DOHH2 (cell line): ENCODE measurements at regions not wholly inside any gene's neighbourhood (a gene's known extent, or its start where the extent isn't known, plus 50 kb on each side); places are given as distances from the start of the nearest gene placed in this dataset.

Experiments
- EZH2phosphoT487 ChIP-seq: fragments of 200-600 bp; sonication (generic); IDR thresholded peaks from 2 replicates; pipeline ENCODE4 v1.6.1; 2017; ENCODE audit warnings: borderline replicate concordance, mild to moderate bottlenecking, antibody characterized with exemption, low read length, moderate library complexity, mixed read lengths
- TF ChIP-seq, protein P1 (sequence below): fragments of 200-600 bp; sonication (generic); IDR thresholded peaks from one replicate; pipeline ENCODE4 v1.5.1; 2014; ENCODE audit warnings: antibody characterized with exemption, mild to moderate bottlenecking, low read depth, low read length; ENCODE audit not compliant: poor library complexity, severe bottlenecking

DNA sequence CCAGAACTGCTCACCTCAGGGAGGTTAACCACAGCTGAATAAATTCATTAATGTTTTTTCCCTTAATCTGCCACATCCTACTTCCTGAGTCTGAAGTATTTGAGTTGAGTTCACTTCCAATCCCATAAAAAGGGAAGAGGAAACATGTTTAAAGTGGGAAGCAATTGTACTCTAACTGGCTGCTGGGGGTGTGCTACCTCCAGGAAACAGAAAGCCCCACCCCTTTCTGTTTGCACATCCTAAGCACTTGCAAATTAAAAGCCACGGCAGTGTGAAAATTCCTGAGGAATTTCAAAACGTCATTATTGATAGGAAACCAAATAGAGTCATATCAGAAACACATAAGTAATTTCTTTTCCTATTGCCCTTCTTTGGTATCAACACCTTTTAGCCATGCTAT is 307.0 kb upstream of the NR5A2 start:
- TF ChIP-seq, protein P1, sequence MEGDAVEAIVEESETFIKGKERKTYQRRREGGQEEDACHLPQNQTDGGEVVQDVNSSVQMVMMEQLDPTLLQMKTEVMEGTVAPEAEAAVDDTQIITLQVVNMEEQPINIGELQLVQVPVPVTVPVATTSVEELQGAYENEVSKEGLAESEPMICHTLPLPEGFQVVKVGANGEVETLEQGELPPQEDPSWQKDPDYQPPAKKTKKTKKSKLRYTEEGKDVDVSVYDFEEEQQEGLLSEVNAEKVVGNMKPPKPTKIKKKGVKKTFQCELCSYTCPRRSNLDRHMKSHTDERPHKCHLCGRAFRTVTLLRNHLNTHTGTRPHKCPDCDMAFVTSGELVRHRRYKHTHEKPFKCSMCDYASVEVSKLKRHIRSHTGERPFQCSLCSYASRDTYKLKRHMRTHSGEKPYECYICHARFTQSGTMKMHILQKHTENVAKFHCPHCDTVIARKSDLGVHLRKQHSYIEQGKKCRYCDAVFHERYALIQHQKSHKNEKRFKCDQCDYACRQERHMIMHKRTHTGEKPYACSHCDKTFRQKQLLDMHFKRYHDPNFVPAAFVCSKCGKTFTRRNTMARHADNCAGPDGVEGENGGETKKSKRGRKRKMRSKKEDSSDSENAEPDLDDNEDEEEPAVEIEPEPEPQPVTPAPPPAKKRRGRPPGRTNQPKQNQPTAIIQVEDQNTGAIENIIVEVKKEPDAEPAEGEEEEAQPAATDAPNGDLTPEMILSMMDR, result no peak
- no peak for TF ChIP-seq EZH2phosphoT487
